Activated CD4-positive, alpha-beta T cell treated with anti-CD3 and anti-CD28 coated beads, Interleukin-2, amount 10 ng/mL, durations not matched to agents 7 days and 5 days (primary cell): ENCODE measurements at regions not wholly inside any gene's neighbourhood (a gene's known extent, or its start where the extent isn't known, plus 50 kb on each side); places are given as distances from the start of the nearest gene placed in this dataset.

ENCODE experiments used
- CTCF ChIA-PET: fragments of 350-600 bp; sonication (Branson Sonifier 250); formaldehyde crosslinking; loops from one replicate; lab custom pipeline; 2021; ENCODE audit warnings: antibody characterized with exemption; lab: Charles Lee
- POLR2A ChIA-PET: fragments of 350-600 bp; sonication (Branson Sonifier 250); formaldehyde crosslinking; loops from one replicate; lab custom pipeline; 2021; ENCODE audit warnings: antibody characterized with exemption; lab: Charles Lee
- DNase-seq: peaks from one replicate; pipeline ENCODE4 v3.0.0-alpha.2; 2020
- H3K27ac Mint-ChIP-seq: one replicate; pipeline ENCODE4 v1.8.0; 2021; ENCODE audit warnings: mild to moderate bottlenecking, moderate library complexity, mixed read lengths
- H3K27me3 Mint-ChIP-seq: one replicate; pipeline ENCODE4 v1.8.0; 2021; ENCODE audit warnings: mixed read lengths
- H3K36me3 Mint-ChIP-seq: one replicate; pipeline ENCODE4 v1.8.0; 2021; ENCODE audit warnings: low read depth, mixed read lengths
- H3K4me1 Mint-ChIP-seq: one replicate; pipeline ENCODE4 v1.8.0; 2021; ENCODE audit warnings: mixed read lengths
- H3K4me3 Mint-ChIP-seq: one replicate; pipeline ENCODE4 v1.8.0; 2021; ENCODE audit warnings: mild to moderate bottlenecking, moderate library complexity, mixed read lengths
- H3K9me3 Mint-ChIP-seq: one replicate; pipeline ENCODE4 v1.8.0; 2021; ENCODE audit warnings: mixed read lengths

DNA sequence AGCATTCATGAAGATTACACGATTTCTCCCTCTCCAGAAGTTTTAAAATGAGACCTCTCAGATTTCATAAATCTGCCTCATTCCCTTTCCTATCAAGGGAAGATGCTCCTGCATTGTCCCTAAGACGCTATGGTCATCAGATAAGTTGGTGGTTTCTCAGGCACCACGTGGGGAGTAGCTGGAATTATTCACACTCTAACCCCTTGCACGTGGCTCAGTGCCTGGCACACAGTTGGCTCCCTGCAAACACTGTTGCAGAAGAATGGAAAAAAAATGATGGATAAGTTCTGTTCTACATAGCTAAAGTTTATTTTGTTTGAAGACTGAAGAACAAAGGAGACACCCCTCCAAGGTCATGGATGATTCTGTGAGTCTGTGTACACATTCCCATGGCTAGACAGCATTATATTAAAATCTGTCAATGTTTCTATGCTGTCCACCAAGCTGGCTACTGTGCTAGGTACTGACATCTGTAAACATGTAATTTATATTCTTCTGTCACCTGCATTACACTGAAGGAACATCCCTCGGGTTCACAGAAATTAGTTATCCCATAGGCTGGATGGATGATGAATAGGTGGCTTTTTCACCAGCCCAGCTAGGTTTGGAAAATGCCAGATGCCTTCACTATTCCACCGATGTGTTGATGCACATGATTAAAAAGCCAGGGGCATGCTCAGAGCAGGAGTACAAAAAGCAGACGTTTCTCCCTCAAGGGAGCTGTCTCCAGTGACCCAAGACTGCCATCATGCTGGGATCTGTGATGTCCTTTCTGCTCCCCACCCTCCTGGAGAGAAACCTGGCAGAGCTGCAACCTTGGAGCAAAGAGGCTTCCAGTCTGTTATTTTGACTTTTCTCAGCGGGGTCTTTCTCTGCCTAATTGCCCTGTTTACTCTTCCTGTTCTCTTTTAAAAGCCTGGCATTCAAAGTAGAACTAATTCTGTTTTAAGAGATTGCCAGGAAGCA is 610.5 kb downstream of the UTRN start:
- POLR2A ChIA-PET: interaction anchor here (0.6 kb wide), 1 partner anchor 11 kb away, joined by 3 read pairs; no protein-coding TSS in a partner anchor
- DNase-seq: no peak
- Mint-ChIP-seq H3K27ac (no peak overlapping the region), H3K36me3 (no peaks in the 10 kb centered on the region), H3K4me1 (no peaks in the 10 kb centered on the region), H3K9me3 (no peaks in the 10 kb centered on the region), H3K4me3 (no peak overlapping the region), H3K27me3 (peaks cover 2% of the 10 kb centered on the region)
- CTCF ChIA-PET: interaction anchor here (0.7 kb wide), 1 partner anchor 1309 kb away, joined by 3 read pairs; no protein-coding TSS in a partner anchor

DNA sequence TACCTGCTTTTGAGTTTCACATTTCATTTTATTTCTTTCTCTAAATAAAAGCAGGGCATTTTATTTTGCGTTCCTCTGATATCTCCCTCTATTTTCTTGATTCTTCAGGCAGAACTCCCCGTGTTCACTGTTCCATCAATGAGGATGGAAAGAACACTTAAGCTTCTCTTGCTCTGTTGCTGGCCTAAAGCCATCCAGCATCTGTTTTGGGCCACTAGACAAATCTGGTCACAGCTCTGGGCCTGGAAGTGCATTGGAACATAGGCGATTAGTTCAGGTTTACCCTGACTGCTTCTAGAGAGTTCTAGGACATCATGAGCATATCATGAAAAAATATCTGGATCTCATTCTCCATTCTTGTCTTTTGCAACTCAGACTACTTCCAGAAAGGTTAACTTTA is 611.2 kb downstream of the UTRN start:
- ChIA-PET CTCF (no interaction called here), POLR2A (interaction anchor here (0.6 kb wide), 1 partner anchor 10 kb away, joined by 3 read pairs; no protein-coding TSS in a partner anchor)
- no peak overlapping the region for H3K4me3 Mint-ChIP-seq
- H3K9me3 Mint-ChIP-seq: peaks cover 2% of the 10 kb centered on the region
- no peaks in the 10 kb centered on the region for H3K4me1 Mint-ChIP-seq
- no peak overlapping the region for H3K27ac Mint-ChIP-seq
- H3K27me3 Mint-ChIP-seq: peaks cover 2% of the 10 kb centered on the region
- no peak for DNase-seq
- no peaks in the 10 kb centered on the region for H3K36me3 Mint-ChIP-seq

DNA sequence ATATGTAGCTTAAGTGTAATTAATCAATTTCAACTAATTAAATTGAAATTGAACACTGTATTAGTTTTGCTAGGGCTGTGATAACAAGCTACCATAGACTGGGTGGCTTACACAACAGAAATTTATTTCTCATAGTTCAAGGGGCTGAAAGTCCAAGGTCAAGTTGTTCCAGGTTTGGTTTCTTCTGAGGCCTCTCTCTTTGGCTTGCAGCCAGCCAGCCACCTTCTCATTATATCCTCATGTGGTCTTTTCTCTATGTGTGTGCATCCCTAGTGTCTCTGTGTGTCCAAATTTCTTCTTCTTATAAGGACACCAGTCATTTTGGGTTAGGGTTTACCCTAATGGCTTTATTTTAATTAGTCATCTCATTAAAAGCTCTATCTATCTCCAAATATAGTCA is 611.7 kb downstream of the UTRN start:
- no peak for DNase-seq
- POLR2A ChIA-PET: no interaction called here
- peaks cover 4% of the 10 kb centered on the region for H3K9me3 Mint-ChIP-seq
- no peaks in the 10 kb centered on the region for H3K4me1 Mint-ChIP-seq
- H3K27me3 Mint-ChIP-seq: peaks cover 6% of the 10 kb centered on the region
- H3K27ac Mint-ChIP-seq: no peak overlapping the region
- CTCF ChIA-PET: no interaction called here
- H3K4me3 Mint-ChIP-seq: no peak overlapping the region
- no peaks in the 10 kb centered on the region for H3K36me3 Mint-ChIP-seq

DNA sequence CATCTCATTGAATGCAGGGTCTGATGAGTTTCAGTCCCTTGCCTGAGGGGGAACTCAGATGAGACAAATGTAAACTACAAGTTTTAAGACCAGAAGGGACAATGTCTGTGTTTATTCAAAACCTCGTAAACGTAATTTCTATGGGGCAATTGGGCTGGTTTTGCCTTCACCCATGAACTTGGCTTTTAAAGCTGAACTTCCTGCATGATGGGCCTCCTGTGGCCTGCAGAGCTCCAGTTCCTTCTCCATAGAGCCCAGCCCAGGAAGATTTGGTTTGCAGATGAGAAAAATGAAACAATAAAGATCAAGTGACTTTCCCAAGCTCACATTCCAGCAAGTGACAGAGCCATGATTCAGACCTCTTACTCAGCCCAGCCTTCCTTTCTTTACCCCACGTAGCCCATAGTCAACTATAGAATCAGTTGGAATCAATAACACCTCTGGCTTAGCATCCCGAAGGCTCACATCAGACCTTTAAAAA is 612.3 kb downstream of the UTRN start:
- DNase-seq: no peak
- Mint-ChIP-seq H3K27me3 (peaks cover 7% of the 10 kb centered on the region), H3K4me1 (no peaks in the 10 kb centered on the region), H3K9me3 (peaks cover 4% of the 10 kb centered on the region), H3K36me3 (no peaks in the 10 kb centered on the region), H3K27ac (no peak overlapping the region), H3K4me3 (no peak overlapping the region)
- CTCF ChIA-PET: no interaction called here
- POLR2A ChIA-PET: no interaction called here

DNA sequence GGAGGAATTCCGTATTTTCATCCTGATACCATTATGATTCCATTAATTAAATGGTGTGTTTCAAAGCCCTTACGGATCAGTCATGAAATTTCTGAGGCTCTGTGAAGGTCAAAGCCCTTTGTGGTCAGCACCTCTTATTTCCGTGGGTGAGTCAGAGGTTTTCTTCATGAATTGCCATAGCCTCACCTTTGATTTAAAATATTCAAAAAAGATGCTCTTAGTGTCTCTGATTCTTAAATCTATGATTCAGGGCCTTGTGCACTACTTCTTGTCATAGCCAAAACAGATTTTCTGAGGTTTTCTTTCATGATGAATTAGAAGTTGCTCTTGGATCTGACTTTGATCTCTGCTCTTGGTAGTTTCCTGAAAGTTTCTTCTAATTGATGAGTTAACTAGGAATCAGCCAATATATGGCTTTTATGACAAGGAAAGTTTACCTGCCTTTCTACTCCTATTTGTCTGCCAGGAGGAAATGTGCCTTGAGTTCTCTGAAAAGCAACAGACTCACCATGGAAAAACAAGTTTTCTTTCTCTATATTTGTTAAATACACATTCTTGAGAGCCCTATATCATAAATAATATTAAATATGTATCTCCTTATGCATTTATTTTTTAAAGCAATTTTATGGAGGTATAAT is 613.0 kb downstream of the UTRN start:
- Mint-ChIP-seq H3K27me3 (peaks cover 10% of the 10 kb centered on the region), H3K4me3 (no peak overlapping the region)
- CTCF ChIA-PET: no interaction called here

DNA sequence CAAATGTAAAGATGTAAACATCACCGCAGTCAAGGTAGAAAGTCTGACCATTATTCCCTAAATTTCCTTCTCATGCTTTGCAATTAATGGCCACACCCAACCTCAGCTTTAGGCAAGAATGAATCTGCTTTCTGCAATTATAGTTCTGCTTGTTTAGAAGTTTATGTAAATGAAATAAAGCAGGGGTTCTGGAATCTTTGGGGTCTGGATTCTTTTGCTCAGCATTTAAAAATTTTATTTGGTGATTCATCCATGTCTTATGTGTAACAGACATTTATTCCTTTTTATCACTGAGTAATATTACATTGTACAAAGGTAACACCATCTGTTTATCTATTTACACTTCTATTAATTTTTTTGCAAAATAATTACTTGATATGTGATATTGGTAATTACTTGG is 613.6 kb downstream of the UTRN start:
- DNase-seq: no peak
- POLR2A ChIA-PET: no interaction called here
- Mint-ChIP-seq H3K36me3 (no peaks in the 10 kb centered on the region), H3K4me1 (no peaks in the 10 kb centered on the region), H3K27ac (no peak overlapping the region), H3K4me3 (no peak overlapping the region), H3K27me3 (peaks cover 16% of the 10 kb centered on the region), H3K9me3 (peaks cover 9% of the 10 kb centered on the region)
- CTCF ChIA-PET: no interaction called here

More for the DNA sequence above, 613.0 kb downstream of the UTRN start:
- POLR2A ChIA-PET: no interaction called here
- Mint-ChIP-seq H3K36me3 (no peaks in the 10 kb centered on the region), H3K27ac (no peak overlapping the region), H3K9me3 (peaks cover 9% of the 10 kb centered on the region), H3K4me1 (no peaks in the 10 kb centered on the region)
- no peak for DNase-seq

DNA sequence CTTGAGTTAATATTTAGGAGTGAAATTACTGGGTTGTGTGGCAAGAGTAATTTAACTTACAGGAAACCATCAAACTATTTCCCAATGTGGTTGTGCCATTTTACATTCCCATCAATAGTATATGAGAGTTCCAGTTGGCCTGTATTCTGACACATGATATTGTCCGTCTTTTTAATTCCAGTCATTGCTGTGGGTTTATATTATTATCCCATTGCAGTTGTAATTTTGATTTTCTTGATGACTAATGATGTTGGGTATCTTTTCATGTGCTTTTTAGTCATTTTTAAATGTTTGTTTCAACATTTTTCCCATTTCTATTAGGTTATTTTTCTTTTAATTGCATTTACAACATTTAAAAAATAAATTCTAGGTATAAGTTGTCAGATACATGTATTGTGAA is 614.0 kb downstream of the UTRN start:
- ChIA-PET CTCF (no interaction called here), POLR2A (interaction anchor here (0.7 kb wide), 1 partner anchor 329 kb away, joined by 3 read pairs; no protein-coding TSS in a partner anchor)
- DNase-seq: no peak
- H3K36me3 Mint-ChIP-seq: no peaks in the 10 kb centered on the region
- no peak overlapping the region for H3K27ac Mint-ChIP-seq
- H3K4me1 Mint-ChIP-seq: no peaks in the 10 kb centered on the region
- peaks cover 20% of the 10 kb centered on the region for H3K27me3 Mint-ChIP-seq
- H3K4me3 Mint-ChIP-seq: no peak overlapping the region
- H3K9me3 Mint-ChIP-seq: peaks cover 9% of the 10 kb centered on the region

DNA sequence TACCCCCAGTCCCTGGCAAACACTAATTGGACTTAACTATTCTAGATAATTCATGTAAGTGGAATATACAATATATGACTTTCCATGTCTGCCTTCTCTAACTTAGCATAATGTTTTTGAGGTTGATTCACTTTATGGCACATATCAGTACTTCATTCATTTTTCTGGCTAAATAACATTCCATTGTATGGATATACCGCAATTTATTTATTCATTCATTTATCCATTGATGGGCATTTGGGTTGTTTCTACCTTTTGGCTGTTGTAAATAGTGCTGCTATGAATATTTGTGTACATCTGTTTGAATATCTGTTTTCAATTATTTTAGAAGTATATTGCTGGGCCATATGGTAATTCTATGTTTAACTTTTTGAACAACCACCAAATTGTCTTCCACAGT is 616.3 kb downstream of the UTRN start:
- H3K9me3 Mint-ChIP-seq: peaks cover 9% of the 10 kb centered on the region
- ChIA-PET CTCF (no interaction called here), POLR2A (no interaction called here)
- no peaks in the 10 kb centered on the region for H3K4me1 Mint-ChIP-seq
- H3K27ac Mint-ChIP-seq: no peak overlapping the region
- H3K27me3 Mint-ChIP-seq: peaks cover 28% of the 10 kb centered on the region
- no peak for DNase-seq
- H3K36me3 Mint-ChIP-seq: no peaks in the 10 kb centered on the region
- no peak overlapping the region for H3K4me3 Mint-ChIP-seq

DNA sequence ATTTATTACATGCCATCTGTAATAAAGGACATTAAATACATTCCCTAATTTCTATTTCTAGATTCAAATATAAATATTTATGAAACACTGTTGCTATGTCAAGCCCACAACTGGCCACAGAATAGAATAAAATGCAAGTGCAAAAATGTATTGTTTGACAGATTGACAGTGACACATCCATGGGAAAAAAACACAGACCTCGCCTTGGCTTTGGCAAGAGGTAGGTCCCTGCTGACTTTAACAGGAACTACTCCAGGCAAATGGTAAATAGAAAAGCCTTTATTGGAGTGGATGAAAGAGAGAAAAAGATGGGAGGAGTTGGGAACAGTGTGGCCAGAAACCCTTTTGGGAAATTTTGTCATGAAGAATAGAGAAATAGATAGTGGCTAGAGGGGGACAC is 622.9 kb downstream of the UTRN start:
- peaks cover 31% of the 10 kb centered on the region for H3K27me3 Mint-ChIP-seq

DNA sequence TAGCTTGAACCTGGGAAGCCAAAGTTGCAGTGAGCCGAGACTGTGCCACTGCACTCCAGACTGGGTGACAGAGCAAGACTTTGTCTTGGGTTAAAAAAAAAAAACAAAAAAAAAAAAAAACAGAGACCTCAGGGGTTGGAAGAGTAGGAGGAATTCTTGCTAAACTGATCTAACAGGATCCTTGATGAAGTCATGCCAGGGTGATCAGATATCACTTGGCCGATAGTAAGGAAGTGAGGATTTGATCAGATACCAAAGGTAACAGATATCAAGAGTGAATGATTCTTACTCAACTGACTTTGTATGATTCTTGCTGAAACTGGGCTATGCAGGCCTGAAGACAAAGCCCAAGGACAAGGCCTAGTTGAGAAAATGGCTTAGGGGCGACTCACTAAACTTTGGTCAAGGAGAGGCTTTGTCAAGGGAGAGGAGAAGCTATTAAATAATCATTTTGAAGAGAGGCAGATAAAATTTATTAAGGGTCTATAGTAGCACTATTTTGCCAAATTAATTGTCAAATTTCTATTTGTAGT is 624.7 kb downstream of the UTRN start:
- Mint-ChIP-seq H3K9me3 (no peaks in the 10 kb centered on the region), H3K27ac (no peak overlapping the region), H3K4me3 (no peak overlapping the region), H3K4me1 (peaks cover 4% of the 10 kb centered on the region), H3K27me3 (peaks cover 18% of the 10 kb centered on the region), H3K36me3 (no peaks in the 10 kb centered on the region)
- ChIA-PET POLR2A (no interaction called here), CTCF (no interaction called here)
- DNase-seq: no peak

More for the DNA sequence above, 622.9 kb downstream of the UTRN start:
- POLR2A ChIA-PET: no interaction called here
- no peak for DNase-seq
- no peak overlapping the region for H3K4me3 Mint-ChIP-seq
- H3K27ac Mint-ChIP-seq: no peak overlapping the region
- H3K36me3 Mint-ChIP-seq: no peaks in the 10 kb centered on the region
- CTCF ChIA-PET: no interaction called here
- H3K9me3 Mint-ChIP-seq: peaks cover 2% of the 10 kb centered on the region
- peaks cover 4% of the 10 kb centered on the region for H3K4me1 Mint-ChIP-seq

DNA sequence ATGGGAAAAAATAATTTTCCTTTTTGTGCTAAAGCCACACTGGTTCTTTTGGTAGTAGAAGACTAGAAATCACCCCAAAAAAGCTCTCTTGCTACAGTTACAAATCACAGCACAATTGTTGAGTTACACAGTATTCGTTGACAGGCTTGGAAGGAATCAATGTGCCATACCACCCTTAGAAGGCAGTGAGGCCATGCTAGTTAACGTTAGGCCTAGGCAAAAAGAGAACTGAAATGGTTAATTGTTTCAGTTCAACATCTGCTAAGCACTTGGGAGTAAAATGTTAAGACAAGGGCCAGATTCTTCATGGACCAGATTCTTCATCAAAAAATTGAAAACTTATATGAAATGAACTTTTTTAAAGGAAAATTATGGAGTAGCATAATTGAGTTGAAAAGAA is 626.2 kb downstream of the UTRN start:
- DNase-seq: no peak
- ChIA-PET CTCF (no interaction called here), POLR2A (no interaction called here)
- Mint-ChIP-seq H3K36me3 (no peaks in the 10 kb centered on the region), H3K4me3 (no peak overlapping the region), H3K9me3 (no peaks in the 10 kb centered on the region), H3K27me3 (peaks cover 19% of the 10 kb centered on the region), H3K27ac (no peak overlapping the region), H3K4me1 (peaks cover 4% of the 10 kb centered on the region)

DNA sequence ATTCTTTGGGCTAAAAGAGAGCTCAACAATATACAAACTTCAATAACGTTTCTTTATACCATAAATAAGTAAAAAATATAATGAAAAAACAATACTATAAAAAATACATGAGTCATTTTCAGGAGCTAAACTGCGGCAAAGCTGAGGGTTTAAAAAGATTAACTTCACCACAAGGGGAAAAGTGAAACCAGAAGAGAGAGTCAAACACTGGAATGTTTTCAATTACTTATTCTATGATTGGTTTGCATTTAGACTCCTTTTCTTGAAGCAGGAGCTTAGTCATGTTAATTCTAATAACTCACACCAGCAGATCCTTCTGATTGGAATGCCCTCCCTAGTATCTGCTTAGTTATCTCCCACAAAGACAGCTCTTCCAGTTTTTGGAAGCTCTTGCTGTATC is 627.3 kb downstream of the UTRN start:
- no peak overlapping the region for H3K4me3 Mint-ChIP-seq
- peaks cover 4% of the 10 kb centered on the region for H3K4me1 Mint-ChIP-seq
- POLR2A ChIA-PET: no interaction called here
- H3K9me3 Mint-ChIP-seq: no peaks in the 10 kb centered on the region
- peaks cover 17% of the 10 kb centered on the region for H3K27me3 Mint-ChIP-seq
- CTCF ChIA-PET: no interaction called here
- no peaks in the 10 kb centered on the region for H3K36me3 Mint-ChIP-seq
- no peak overlapping the region for H3K27ac Mint-ChIP-seq
- DNase-seq: no peak

DNA sequence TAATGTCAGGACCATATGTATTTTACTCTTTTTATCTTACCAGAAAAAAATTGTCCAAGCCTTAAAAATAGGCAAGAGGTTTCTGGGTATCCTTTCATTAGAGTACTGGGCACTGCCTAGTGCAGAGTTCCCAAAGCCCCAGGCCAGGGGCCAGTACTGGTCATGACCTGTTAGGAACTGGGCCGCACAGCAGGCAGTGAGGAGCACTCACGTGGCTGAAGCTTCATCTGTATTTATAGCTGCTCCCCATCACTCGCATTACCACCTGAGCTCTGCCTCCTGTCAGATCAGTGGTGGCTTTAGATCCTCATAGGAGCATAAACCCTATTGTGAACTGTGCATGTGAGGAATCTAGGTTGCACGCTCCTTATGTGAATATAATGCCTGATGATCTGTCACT is 632.9 kb downstream of the UTRN start:
- Mint-ChIP-seq H3K27ac (no peak overlapping the region), H3K27me3 (peaks cover 29% of the 10 kb centered on the region), H3K9me3 (no peaks in the 10 kb centered on the region), H3K36me3 (no peaks in the 10 kb centered on the region), H3K4me3 (no peak overlapping the region), H3K4me1 (peaks cover 1% of the 10 kb centered on the region)
- POLR2A ChIA-PET: no interaction called here
- CTCF ChIA-PET: no interaction called here
- no peak for DNase-seq
